ENCODE measurements at regions not wholly inside any gene's neighbourhood (a gene's known extent, or its start where the extent isn't known, plus 50 kb on each side); places are given as distances from the start of the nearest gene placed in this dataset.
A peak's percentile ranks its signal among the peaks of the same experiment; 100 is the strongest.
"Not testable (repeated sequence)": the region's sequence is repeated elsewhere in the genome, so short reads cannot be mapped to it uniquely, and the experiment has no call there.

GRCh38 chr18:27301615-27302378, 116.7 kb upstream of the CHST9 start:
- TF ChIP-seq JUND (IDR thresholded peaks at IDR 0.05; ENCODE audit: low read depth) = no peak
- DNase-seq (ENCODE audit: low read depth in 1 of 2, low spot score in 1 of 2) = no peak
- in situ Hi-C loops (cut with HindIII; ENCODE audit: low pct_unique_long_range_greater_than_20kb, low sequenced_read_pairs) = no loop called here

GRCh38 chr18:27298214-27298804, 113.2 kb upstream of the CHST9 start:
- DNase-seq (ENCODE audit: low read depth in 1 of 2, low spot score in 1 of 2) = peak in 1 of 2 experiments; percentile 47
- in situ Hi-C loops (cut with HindIII; ENCODE audit: low pct_unique_long_range_greater_than_20kb, low sequenced_read_pairs) = no loop called here
- TF ChIP-seq JUND (IDR thresholded peaks at IDR 0.05; ENCODE audit: low read depth) = no peak

GRCh38 chr18:27285973-27286562, 101.0 kb upstream of the CHST9 start:
- in situ Hi-C loops (cut with HindIII; ENCODE audit: low pct_unique_long_range_greater_than_20kb, low sequenced_read_pairs) = not testable (repeated sequence)

GRCh38 chr18:27278131-27278530, 93.0 kb upstream of the CHST9 start:
- peak in 1 of 2 experiments; percentile 58 for DNase-seq (ENCODE audit: low read depth in 1 of 2, low spot score in 1 of 2)
- TF ChIP-seq JUND (IDR thresholded peaks at IDR 0.05; ENCODE audit: low read depth) = no peak
- in situ Hi-C loops (cut with HindIII; ENCODE audit: low pct_unique_long_range_greater_than_20kb, low sequenced_read_pairs) = no loop called here

More at GRCh38 chr18:27285973-27286562, 101.0 kb upstream of the CHST9 start:
- not testable (repeated sequence) for DNase-seq (ENCODE audit: low read depth in 1 of 2, low spot score in 1 of 2)

GRCh38 chr18:27277554-27277953, 92.4 kb upstream of the CHST9 start:
- DNase-seq (ENCODE audit: low read depth in 1 of 2, low spot score in 1 of 2) = no peak
- TF ChIP-seq JUND (IDR thresholded peaks at IDR 0.05; ENCODE audit: low read depth) = no peak
- in situ Hi-C loops (cut with HindIII; ENCODE audit: low pct_unique_long_range_greater_than_20kb, low sequenced_read_pairs) = no loop called here

- in situ Hi-C loops (cut with HindIII; ENCODE audit: low pct_unique_long_range_greater_than_20kb, low sequenced_read_pairs) = no loop called here
- no peak for TF ChIP-seq JUND (IDR thresholded peaks at IDR 0.05; ENCODE audit: low read depth)
- DNase-seq (ENCODE audit: low read depth in 1 of 2, low spot score in 1 of 2) = peak in 1 of 2 experiments; percentile 3
Observed at GRCh38 chr18:27276886-27277285, 91.8 kb upstream of the CHST9 start.

- in situ Hi-C loops (cut with HindIII; ENCODE audit: low pct_unique_long_range_greater_than_20kb, low sequenced_read_pairs) = no loop called here
- no peak for DNase-seq (ENCODE audit: low read depth in 1 of 2, low spot score in 1 of 2)
- no peak for TF ChIP-seq JUND (IDR thresholded peaks at IDR 0.05; ENCODE audit: low read depth)
Observed at GRCh38 chr18:27276479-27276878, 91.4 kb upstream of the CHST9 start.

- in situ Hi-C loops (cut with HindIII; ENCODE audit: low pct_unique_long_range_greater_than_20kb, low sequenced_read_pairs) = no loop called here
- no peak for TF ChIP-seq JUND (IDR thresholded peaks at IDR 0.05; ENCODE audit: low read depth)
Observed at GRCh38 chr18:27274901-27275300, 89.8 kb upstream of the CHST9 start.

GRCh38 chr18:27270508-27270907, 85.4 kb upstream of the CHST9 start:
- no peak for TF ChIP-seq JUND (IDR thresholded peaks at IDR 0.05; ENCODE audit: low read depth)
- DNase-seq (ENCODE audit: low read depth in 1 of 2, low spot score in 1 of 2) = no peak
- in situ Hi-C loops (cut with HindIII; ENCODE audit: low pct_unique_long_range_greater_than_20kb, low sequenced_read_pairs) = no loop called here

More at GRCh38 chr18:27274901-27275300, 89.8 kb upstream of the CHST9 start:
- DNase-seq (ENCODE audit: low read depth in 1 of 2, low spot score in 1 of 2) = no peak

- no peak for DNase-seq (ENCODE audit: low read depth in 1 of 2, low spot score in 1 of 2)
- no peak for TF ChIP-seq JUND (IDR thresholded peaks at IDR 0.05; ENCODE audit: low read depth)
- in situ Hi-C loops (cut with HindIII; ENCODE audit: low pct_unique_long_range_greater_than_20kb, low sequenced_read_pairs) = no loop called here
Observed at GRCh38 chr18:27263369-27263768, 78.3 kb upstream of the CHST9 start.

GRCh38 chr18:27261769-27262549, 76.9 kb upstream of the CHST9 start:
- in situ Hi-C loops (cut with HindIII; ENCODE audit: low pct_unique_long_range_greater_than_20kb, low sequenced_read_pairs) = no loop called here
- DNase-seq (ENCODE audit: low read depth in 1 of 2, low spot score in 1 of 2) = no peak
- no peak for TF ChIP-seq JUND (IDR thresholded peaks at IDR 0.05; ENCODE audit: low read depth)

GRCh38 chr18:27253571-27253970, 68.5 kb upstream of the CHST9 start:
- DNase-seq (ENCODE audit: low read depth in 1 of 2, low spot score in 1 of 2) = no peak
- TF ChIP-seq JUND (IDR thresholded peaks at IDR 0.05; ENCODE audit: low read depth) = no peak
- in situ Hi-C loops (cut with HindIII; ENCODE audit: low pct_unique_long_range_greater_than_20kb, low sequenced_read_pairs) = no loop called here

Data from T47D (cell line).